GM12892 (cell line): ENCODE measurements at regions not wholly inside any gene's neighbourhood (a gene's known extent, or its start where the extent isn't known, plus 50 kb on each side); places are given as distances from the start of the nearest gene placed in this dataset.
A peak's percentile ranks its signal among the peaks of the same experiment; 100 is the strongest.

Experiments used
- DNase-seq: peaks from one replicate; pipeline ENCODE4 v3.0.0; 2011; ENCODE audit not compliant: insufficient read length
- FAIRE-seq: peaks from 2 replicates; lab custom pipeline; 2011; peaks lifted over from hg19 to GRCh38; lab: Jason Lieb, UNC
- POLR2A ChIP-seq: IDR thresholded peaks from 2 replicates; pipeline ENCODE4 v1.6.1; 2011; ENCODE audit warnings: low read depth, low read length, control low read depth
- POLR2AphosphoS5 ChIP-seq: IDR thresholded peaks from 2 replicates; pipeline ENCODE4 v1.6.1; 2011; ENCODE audit warnings: low read depth, low read length, control low read depth
- TAF1 ChIP-seq: IDR thresholded peaks from 2 replicates; pipeline ENCODE4 v1.6.1; 2011; ENCODE audit warnings: low read depth, mild to moderate bottlenecking, control low read depth, low read length, borderline replicate concordance

DNA sequence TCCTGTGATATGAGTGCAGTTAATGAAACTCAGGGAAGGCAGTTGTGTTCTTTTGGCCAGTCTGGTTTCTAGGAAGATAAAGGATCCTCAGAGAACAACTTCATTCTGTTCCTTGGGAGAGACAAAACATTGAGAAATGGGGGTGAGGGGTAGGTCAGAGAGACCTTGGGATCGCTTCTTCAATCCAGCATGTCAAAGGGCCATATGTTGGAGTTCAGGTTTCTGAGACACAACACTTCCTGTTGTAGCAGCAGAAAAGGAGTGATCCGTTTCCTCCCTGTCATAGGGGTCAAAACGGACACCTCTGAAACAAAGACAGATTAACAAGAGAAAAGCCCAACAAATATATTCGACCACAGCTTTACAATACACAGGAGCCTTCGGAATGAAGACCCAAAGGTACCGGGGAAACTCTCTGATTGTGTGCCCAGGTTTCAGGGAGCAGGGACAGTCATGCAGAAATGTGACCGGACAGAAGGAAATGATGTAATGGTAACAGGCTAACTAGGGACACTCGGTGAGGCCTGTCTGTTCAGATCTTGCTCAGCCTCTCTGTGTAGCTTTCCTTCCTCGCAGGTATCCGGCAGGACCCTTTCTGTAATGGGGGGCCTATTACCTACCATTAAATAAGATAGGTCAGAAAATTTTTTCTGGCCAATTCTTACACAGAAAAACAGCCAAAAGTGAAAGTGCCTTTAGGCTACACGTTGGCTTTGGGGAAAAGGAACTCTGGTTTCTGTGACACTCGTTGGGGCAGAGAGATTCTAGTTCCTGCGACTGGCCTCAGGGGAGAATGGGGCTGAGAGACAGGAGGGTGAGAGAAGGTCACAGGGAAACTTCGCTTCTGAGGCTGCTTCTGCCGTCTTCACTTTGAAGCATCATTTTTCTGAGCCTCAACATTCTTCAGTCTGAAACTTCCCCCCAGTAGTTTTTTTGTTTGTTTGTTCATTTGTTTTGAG is 103.3 kb upstream of the TLR3 start:
- DNase-seq, result peak; percentile 5
- TF ChIP-seq POLR2A (no peak), TAF1 (no peak), POLR2AphosphoS5 (no peak)
- peak; percentile 66 for FAIRE-seq

GRCh38 chr4:185966549-185966948 is 102.4 kb upstream of the TLR3 start:
- FAIRE-seq, result no peak

GRCh38 chr4:185966997-185967775 is 101.8 kb upstream of the TLR3 start:
- TF ChIP-seq POLR2AphosphoS5, result no peak
- TF ChIP-seq TAF1, result no peak
- no peak for TF ChIP-seq POLR2A
- FAIRE-seq (no peak), DNase-seq (no peak)

More at GRCh38 chr4:185966549-185966948, 102.4 kb upstream of the TLR3 start:
- DNase-seq, result no peak
- TF ChIP-seq POLR2A (no peak), POLR2AphosphoS5 (no peak), TAF1 (no peak)

- TF ChIP-seq TAF1, result no peak
- no peak for TF ChIP-seq POLR2A
- no peak for TF ChIP-seq POLR2AphosphoS5
- no peak for FAIRE-seq
- DNase-seq, result no peak
Measured at GRCh38 chr4:185969657-185970056, 99.3 kb upstream of the TLR3 start.

DNA sequence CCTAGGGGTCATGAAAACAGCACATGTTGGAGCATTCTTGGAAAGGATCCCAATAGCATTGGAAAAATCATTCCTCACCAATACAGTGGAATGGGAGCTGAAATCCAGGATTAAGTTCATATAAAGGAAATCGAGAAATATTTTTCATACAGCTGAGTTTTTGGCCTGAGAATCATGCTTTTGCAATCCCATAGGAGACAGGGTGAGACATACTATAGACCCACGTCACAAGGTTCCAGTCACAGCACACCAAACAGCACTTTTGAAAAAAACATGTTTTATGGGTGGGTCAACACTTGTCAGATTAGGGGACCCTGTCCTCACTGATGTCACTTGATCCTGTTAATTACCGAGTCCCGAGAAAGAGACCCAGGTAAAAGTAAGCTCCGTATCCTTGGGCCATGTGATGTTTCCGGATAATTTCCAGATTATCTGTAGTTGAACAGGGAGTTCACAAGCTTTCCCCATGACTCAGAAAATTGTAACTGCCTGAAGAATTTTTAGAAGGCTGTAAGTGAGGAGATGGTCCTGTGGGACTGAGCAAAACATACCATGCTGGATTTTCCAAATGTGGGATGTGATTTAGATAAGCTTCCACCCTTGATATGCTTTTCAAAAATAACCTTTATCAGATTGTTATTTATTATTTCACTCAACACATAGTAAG is 80.9 kb upstream of the TLR3 start:
- DNase-seq, result no peak
- no peak for TF ChIP-seq TAF1
- TF ChIP-seq POLR2AphosphoS5, result no peak
- no peak for TF ChIP-seq POLR2A
- FAIRE-seq, result no peak

DNA sequence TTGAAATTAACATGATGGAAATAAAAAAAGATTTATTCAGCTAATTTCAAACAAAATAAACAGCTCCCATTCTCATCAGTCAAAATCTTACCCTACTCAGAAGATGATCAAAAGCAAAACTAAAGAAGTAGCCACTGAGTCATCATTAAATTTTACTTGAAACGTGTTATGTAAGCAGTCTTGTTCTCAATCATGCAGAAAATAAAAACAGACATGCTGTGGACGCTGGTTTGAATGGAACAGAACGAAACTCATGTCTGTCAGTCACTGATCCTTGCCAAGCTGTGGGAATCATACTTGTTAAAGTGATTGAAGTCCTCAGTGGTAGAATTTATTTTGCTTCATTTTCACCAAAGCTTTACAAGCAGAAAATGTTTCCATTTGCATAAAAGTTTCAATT is 77.2 kb upstream of the TLR3 start:
- no peak for DNase-seq
- no peak for FAIRE-seq
- TF ChIP-seq POLR2AphosphoS5, result no peak
- TF ChIP-seq TAF1, result no peak
- no peak for TF ChIP-seq POLR2A

DNA sequence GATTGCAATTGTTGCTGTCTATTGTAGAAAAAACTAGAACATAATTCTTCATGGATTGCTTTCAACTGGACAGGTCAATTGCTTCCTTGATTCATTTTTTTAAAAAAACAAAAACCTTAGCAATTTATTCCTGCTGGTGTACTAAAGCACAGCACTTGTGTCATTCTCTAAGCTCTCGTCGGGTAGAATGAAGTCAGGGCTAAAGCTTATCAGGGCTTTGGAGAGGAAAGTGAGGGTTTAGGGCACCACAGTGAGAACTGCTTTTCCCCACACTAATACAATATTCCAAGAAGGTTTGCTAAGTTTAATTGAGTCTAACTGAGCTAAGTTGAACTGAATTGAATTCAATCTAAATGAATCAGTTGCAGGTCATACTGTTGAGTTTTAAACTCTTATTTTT is 76.4 kb upstream of the TLR3 start:
- FAIRE-seq (no peak), DNase-seq (no peak)
- TF ChIP-seq POLR2A (no peak), TAF1 (no peak), POLR2AphosphoS5 (no peak)

- no peak for FAIRE-seq
- no peak for TF ChIP-seq TAF1
- DNase-seq, result no peak
Measured at GRCh38 chr4:185993328-185993973, 75.5 kb upstream of the TLR3 start.

DNA sequence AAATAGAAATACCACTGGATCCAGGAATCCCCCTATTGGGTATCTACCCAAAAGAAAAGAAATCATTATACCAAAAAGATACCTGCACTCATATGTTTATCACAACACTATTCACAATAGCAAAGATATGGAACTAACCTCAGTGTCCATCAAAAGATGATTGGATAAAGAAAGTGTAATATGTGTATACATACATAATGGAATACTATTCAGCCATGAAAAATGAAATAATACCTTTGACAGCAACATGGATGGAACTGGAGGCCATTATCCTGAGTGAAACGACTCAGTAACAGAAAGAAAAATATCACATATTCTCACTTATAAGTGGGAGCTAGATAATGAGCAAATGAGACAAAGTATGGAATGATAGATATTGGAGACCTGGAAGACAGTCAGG is 74.2 kb upstream of the TLR3 start:
- TF ChIP-seq TAF1 (no peak), POLR2AphosphoS5 (no peak), POLR2A (no peak)
- FAIRE-seq, result no peak
- DNase-seq, result no peak

- FAIRE-seq (no peak), DNase-seq (no peak)
- TF ChIP-seq TAF1, result no peak
- TF ChIP-seq POLR2AphosphoS5, result no peak
- no peak for TF ChIP-seq POLR2A
Measured at GRCh38 chr4:185995665-185996064, 73.3 kb upstream of the TLR3 start.

DNA sequence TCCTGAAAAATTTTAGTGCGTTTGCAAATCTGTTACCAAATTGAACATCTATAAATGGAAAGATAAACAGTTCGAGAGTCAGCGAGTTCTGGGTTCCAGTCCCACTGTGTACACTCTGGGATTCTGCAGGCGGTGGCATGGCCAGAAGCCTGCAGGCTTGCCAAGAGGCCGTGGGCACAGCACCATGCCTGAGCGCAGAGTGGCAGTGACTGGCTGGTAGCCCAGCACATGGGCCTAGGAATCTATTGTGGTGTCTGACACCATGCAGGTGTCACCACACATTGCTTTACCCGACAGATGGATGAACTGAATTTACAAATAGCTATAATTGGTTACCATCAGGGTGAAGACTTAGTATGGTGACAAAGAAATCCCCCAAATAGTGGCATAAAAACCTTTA is 71.7 kb upstream of the TLR3 start:
- no peak for FAIRE-seq
- no peak for DNase-seq
- TF ChIP-seq TAF1, result no peak
- TF ChIP-seq POLR2AphosphoS5, result no peak
- no peak for TF ChIP-seq POLR2A

- DNase-seq (no peak), FAIRE-seq (no peak)
- TF ChIP-seq POLR2AphosphoS5 (no peak), POLR2A (no peak), TAF1 (no peak)
Measured at GRCh38 chr4:185998791-185999190, 70.2 kb upstream of the TLR3 start.
